Nephron progenitor cell (in vitro differentiated cells): ENCODE measurements at regions not wholly inside any gene's neighbourhood (a gene's known extent, or its start where the extent isn't known, plus 50 kb on each side); places are given as distances from the start of the nearest gene placed in this dataset.

ENCODE experiments used
- DNase-seq: peaks from one replicate; pipeline ENCODE4 v3.0.0; 2021
- H3K27ac Mint-ChIP-seq: 2 replicates; pipeline ENCODE4 v1.8.0; 2021; ENCODE audit warnings: mild to moderate bottlenecking, moderate library complexity, mixed read lengths
- H3K27me3 Mint-ChIP-seq: 2 replicates; pipeline ENCODE4 v1.8.0; 2021; ENCODE audit warnings: mild to moderate bottlenecking, low read depth, mixed read lengths; ENCODE audit not compliant: poor library complexity
- H3K36me3 Mint-ChIP-seq: 2 replicates; pipeline ENCODE4 v1.8.0; 2021; ENCODE audit warnings: low read depth, mixed read lengths
- H3K4me1 Mint-ChIP-seq: 2 replicates; pipeline ENCODE4 v1.8.0; 2021; ENCODE audit warnings: mixed read lengths
- H3K4me3 Mint-ChIP-seq: 2 replicates; pipeline ENCODE4 v1.8.0; 2021; ENCODE audit warnings: mild to moderate bottlenecking, moderate library complexity, mixed read lengths
- H3K9me3 Mint-ChIP-seq: 2 replicates; pipeline ENCODE4 v1.8.0; 2021; ENCODE audit warnings: mild to moderate bottlenecking, moderate library complexity, mixed read lengths
- TF ChIP-seq, protein P1 (sequence below): fragments of 200-600 bp; sonication (generic); IDR thresholded peaks from 2 replicates; pipeline ENCODE4 v1.5.0; 2021; ENCODE audit warnings: antibody characterized with exemption

DNA sequence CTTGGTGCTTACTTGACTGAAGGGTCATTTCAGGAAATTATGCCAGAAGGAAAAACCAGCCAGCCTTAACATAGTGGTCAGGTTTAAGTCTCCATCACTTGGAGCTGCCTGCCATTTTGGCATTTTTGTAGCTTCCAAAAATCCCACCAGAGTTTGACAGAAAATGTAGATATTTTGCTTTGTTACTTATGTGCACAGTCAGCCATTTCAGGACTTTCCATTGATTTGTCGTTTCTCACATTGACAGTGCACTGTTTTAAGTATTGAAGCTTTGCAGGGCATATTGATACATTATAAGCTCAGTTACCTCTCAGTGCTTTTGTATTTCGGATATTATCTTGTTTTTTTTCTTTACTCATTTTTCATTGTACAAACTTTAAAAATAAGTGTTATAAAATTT lies 89.0 kb upstream of the ANKRD34C start:
- no peak for DNase-seq
- TF ChIP-seq, protein P1, sequence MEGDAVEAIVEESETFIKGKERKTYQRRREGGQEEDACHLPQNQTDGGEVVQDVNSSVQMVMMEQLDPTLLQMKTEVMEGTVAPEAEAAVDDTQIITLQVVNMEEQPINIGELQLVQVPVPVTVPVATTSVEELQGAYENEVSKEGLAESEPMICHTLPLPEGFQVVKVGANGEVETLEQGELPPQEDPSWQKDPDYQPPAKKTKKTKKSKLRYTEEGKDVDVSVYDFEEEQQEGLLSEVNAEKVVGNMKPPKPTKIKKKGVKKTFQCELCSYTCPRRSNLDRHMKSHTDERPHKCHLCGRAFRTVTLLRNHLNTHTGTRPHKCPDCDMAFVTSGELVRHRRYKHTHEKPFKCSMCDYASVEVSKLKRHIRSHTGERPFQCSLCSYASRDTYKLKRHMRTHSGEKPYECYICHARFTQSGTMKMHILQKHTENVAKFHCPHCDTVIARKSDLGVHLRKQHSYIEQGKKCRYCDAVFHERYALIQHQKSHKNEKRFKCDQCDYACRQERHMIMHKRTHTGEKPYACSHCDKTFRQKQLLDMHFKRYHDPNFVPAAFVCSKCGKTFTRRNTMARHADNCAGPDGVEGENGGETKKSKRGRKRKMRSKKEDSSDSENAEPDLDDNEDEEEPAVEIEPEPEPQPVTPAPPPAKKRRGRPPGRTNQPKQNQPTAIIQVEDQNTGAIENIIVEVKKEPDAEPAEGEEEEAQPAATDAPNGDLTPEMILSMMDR = no peak
- Mint-ChIP-seq H3K4me3 (no peak overlapping the region), H3K27ac (no peak overlapping the region), H3K27me3 (peaks cover 4% of the 10 kb centered on the region), H3K9me3 (no peaks in the 10 kb centered on the region), H3K4me1 (peaks cover 57% of the 10 kb centered on the region), H3K36me3 (no peaks in the 10 kb centered on the region)

DNA sequence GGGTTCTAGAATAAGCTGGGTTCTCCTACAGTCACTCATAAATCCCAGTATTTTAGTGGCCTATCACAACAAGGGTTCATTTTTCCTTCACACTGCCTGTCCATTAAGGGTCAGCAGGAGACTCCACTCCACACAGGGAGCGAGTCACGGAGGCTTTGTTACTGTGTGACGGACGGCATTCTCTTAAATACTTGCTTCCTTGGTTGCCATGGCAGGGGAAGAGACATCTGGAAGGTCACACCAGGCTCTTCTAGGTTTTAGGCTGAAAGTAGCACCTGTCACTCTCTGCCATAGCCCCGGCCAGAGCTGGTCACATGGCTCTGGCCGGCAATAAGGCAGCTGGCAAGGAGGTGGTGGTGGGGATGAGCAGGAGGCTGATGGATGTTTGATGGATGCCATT lies 89.4 kb upstream of the ANKRD34C start:
- TF ChIP-seq, protein P1 = no peak
- Mint-ChIP-seq H3K4me1 (peaks cover 57% of the 10 kb centered on the region), H3K9me3 (no peaks in the 10 kb centered on the region), H3K27me3 (peaks cover 4% of the 10 kb centered on the region), H3K36me3 (no peaks in the 10 kb centered on the region), H3K4me3 (no peak overlapping the region), H3K27ac (no peak overlapping the region)
- no peak for DNase-seq

DNA sequence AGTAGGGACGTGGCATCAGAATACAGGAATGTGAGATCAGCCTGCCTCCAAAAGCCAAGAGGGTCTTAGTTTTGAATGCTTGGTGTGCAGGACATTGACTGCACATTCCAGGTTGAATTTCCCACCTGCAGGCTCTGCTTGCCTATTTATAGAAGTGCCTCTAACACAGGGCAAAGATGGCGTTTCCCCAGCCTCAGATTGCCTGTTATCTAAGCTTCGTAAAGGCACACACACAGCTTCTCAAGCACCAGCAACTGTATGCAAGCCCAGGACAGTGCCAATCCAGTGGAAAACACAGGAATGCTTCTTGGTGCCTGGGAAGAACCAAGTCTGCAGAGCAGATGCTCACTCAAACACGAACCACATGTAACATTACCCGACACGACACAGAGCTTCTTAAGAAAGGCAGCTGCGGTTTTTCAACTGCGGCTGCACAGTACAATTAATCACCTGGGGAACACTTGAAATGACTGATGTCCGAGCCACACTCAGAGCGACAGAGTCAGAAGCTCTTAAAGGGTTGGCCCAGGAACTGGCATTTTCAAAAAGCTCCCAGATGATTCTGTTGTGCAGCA lies 90.0 kb upstream of the ANKRD34C start:
- Mint-ChIP-seq H3K27ac (peak overlapping the region; percentile 29), H3K4me3 (peak overlapping the region; percentile 60), H3K4me1 (peaks cover 55% of the 10 kb centered on the region)

DNA sequence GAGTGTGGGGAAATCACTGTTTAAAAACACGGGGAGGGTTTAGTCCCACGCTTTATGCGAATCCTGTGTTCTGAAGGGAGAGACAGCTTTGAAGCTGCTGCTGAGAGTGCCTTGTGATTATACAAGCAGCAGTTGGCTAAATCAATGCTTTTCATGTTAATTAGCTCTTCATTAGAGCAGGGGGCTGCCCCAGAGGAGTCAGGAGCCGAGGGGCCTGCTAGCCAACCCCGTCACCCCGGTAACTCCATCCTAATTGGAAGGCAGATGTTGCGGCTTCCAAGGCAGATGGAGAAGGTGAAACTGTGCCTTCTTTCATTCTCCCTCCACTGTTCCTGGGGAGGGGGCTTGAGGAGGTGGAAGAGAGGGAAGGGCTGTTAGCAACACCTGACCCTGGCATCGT lies 92.4 kb upstream of the ANKRD34C start:
- H3K4me1 Mint-ChIP-seq = peaks cover 42% of the 10 kb centered on the region
- H3K4me3 Mint-ChIP-seq = no peak overlapping the region
- H3K27ac Mint-ChIP-seq = no peak overlapping the region
- peaks cover 19% of the 10 kb centered on the region for H3K27me3 Mint-ChIP-seq
- TF ChIP-seq, protein P1 = no peak
- no peak for DNase-seq
- no peaks in the 10 kb centered on the region for H3K9me3 Mint-ChIP-seq
- H3K36me3 Mint-ChIP-seq = no peaks in the 10 kb centered on the region

More for the DNA sequence above, 90.0 kb upstream of the ANKRD34C start:
- DNase-seq = no peak
- no peaks in the 10 kb centered on the region for H3K36me3 Mint-ChIP-seq
- no peaks in the 10 kb centered on the region for H3K9me3 Mint-ChIP-seq
- H3K27me3 Mint-ChIP-seq = peaks cover 5% of the 10 kb centered on the region
- TF ChIP-seq, protein P1 = no peak

DNA sequence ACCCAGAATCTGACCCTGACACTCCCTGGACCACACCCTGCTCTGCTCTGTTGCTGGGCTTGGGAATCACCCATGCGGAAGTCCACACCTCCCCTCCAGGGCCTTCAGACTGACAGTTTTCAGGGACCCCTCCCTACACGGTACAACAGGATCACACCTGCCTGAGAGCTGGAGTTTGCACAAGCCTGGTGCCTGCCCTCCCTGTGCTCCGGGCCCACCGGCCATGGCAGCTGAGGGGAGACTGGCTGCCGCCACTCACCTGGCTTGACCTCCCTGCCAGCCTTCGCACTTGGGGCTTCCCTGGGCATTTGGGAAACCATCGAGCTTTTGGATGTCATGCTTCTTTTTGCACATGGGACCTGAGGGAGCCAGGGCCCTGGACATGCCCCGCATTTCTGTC lies 95.9 kb upstream of the ANKRD34C start:
- DNase-seq = no peak
- H3K27me3 Mint-ChIP-seq = peaks cover 29% of the 10 kb centered on the region
- TF ChIP-seq, protein P1 = no peak
- no peaks in the 10 kb centered on the region for H3K9me3 Mint-ChIP-seq
- H3K27ac Mint-ChIP-seq = no peak overlapping the region
- no peaks in the 10 kb centered on the region for H3K36me3 Mint-ChIP-seq
- H3K4me1 Mint-ChIP-seq = peaks cover 20% of the 10 kb centered on the region
- no peak overlapping the region for H3K4me3 Mint-ChIP-seq

DNA sequence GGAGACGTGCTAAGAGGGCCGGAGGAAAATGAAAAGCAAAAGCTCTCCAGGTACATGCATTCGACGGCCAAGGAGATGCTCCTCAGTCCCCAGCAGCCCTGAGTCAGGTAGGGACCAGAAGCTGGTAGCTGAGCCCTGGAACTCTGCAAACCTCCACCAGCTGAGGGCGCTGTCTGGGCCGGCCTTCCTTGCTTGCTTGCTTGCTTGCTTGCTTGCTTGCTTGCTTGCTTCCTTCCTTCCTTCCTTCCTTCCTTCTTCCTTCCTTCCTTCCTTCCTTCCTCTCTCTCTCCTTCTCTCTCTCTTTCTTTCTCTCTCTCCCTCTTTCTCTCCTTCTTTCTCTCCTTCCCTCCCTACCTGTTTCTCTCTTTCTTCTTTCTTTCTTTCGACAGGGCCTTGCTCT lies 94.6 kb upstream of the RASGRF1 start:
- TF ChIP-seq, protein P1 = no peak
- Mint-ChIP-seq H3K4me1 (peaks cover 10% of the 10 kb centered on the region), H3K4me3 (no peak overlapping the region), H3K36me3 (no peaks in the 10 kb centered on the region), H3K27ac (no peak overlapping the region), H3K9me3 (no peaks in the 10 kb centered on the region), H3K27me3 (peaks cover 29% of the 10 kb centered on the region)
- DNase-seq = peak; percentile 43
